Pancreas (tissue), 10 donors: ENCODE measurements at regions not wholly inside any gene's neighbourhood (a gene's known extent, or its start where the extent isn't known, plus 50 kb on each side); places are given as distances from the start of the nearest gene placed in this dataset.
"Not testable (repeated sequence)": the region's sequence is repeated elsewhere in the genome, so short reads cannot be mapped to it uniquely, and the experiment has no call there.

Source experiments
- ATAC-seq, 4 donors: fragments of 200-7000 bp; cut with Tn5 transposase; one replicate each; pipeline versions ENCODE4 v1.8.0 to v1.9.1; 2020; ENCODE audit warnings: mild to moderate bottlenecking in 4 of 4, moderate library complexity in 4 of 4
- DNase-seq, 6 donors: peaks; one replicate each; pipeline ENCODE4 v3.0.0-alpha.2; 2020
- FAIRE-seq: peaks from 2 replicates; lab custom pipeline; 2012; peaks lifted over from hg19 to GRCh38; lab: Jason Lieb, UNC
- H3K27ac ChIP-seq, 4 donors: fragments of 200-600 bp; sonication (generic); 1 replicate in 3 of 4; 2 replicates in 1 of 4; pipeline versions ENCODE4 v1.5.0 to v1.8.0; 2020
- H3K27me3 ChIP-seq, 4 donors: fragments of 200-600 bp; one replicate each; pipeline ENCODE4 v1.8.0; 2021
- H3K36me3 ChIP-seq, 3 donors: fragments of 200-600 bp; sonication (generic) in 1 of 3; one replicate each; pipeline versions ENCODE4 v1.5.0 to v1.8.0; 2020 to 2021
- H3K4me1 ChIP-seq, 3 donors: fragments of 200-600 bp; one replicate each; pipeline ENCODE4 v1.8.0; 2021
- H3K4me3 ChIP-seq, 4 donors: fragments of 200-600 bp; sonication (generic) in 2 of 4; one replicate each; pipeline versions ENCODE4 v1.5.0 to v1.8.0; 2020 to 2021
- H3K9me3 ChIP-seq, 4 donors: fragments of 200-600 bp; one replicate each; pipeline ENCODE4 v1.8.0; 2021
- WGBS, 2 donors: extraction: QIAGEN DNeasy Blood & Tissue Kit; methylation state at CpG; one replicate each; pipeline ENCODE4 v1.1.7; 2013; 5-methylcytosine and 5-hydroxymethylcytosine counted together
- intact Hi-C, 3 donors: fragments of 100-400 bp; cut with DNase I; formaldehyde crosslinking; loops; one replicate each; pipeline versions ENCODE4 v1.11.1 to v1.14.2; 2022
- TF ChIP-seq, protein P1 (sequence below), 4 donors: fragments of 200-600 bp; sonication (generic) in 3 of 4; IDR thresholded peaks; one replicate each; pipeline versions ENCODE4 v1.5.0 to v1.8.0; 2021; ENCODE audit warnings: antibody characterized with exemption in 4 of 4
- donor health status: healthy with polysubstance abuse.
- donor health status: DM: no; HTN: no; CAD: no; lungs with moderate emphysema.
- donor health status: DM: no; HTN: no; CAD: no.
- donor health status: control.
- donor health status: control.
- donor health status: Bipolar disorder and iron deficiency.
- donor health status: DM: yes; HTN: yes; CAD: no.
- donor health status: DM: no; HTN: no; CAD: no.
- donor health status: DM: no; HTN: no; CAD: no.
- donor health status: DM: yes; HTN: yes; CAD: no.

GRCh38 chr15:95075792-95076677, 844.7 kb downstream of the MCTP2 start:
- TF ChIP-seq, protein P1, sequence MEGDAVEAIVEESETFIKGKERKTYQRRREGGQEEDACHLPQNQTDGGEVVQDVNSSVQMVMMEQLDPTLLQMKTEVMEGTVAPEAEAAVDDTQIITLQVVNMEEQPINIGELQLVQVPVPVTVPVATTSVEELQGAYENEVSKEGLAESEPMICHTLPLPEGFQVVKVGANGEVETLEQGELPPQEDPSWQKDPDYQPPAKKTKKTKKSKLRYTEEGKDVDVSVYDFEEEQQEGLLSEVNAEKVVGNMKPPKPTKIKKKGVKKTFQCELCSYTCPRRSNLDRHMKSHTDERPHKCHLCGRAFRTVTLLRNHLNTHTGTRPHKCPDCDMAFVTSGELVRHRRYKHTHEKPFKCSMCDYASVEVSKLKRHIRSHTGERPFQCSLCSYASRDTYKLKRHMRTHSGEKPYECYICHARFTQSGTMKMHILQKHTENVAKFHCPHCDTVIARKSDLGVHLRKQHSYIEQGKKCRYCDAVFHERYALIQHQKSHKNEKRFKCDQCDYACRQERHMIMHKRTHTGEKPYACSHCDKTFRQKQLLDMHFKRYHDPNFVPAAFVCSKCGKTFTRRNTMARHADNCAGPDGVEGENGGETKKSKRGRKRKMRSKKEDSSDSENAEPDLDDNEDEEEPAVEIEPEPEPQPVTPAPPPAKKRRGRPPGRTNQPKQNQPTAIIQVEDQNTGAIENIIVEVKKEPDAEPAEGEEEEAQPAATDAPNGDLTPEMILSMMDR (IDR thresholded peaks at IDR 0.05) = no peak
- Histone ChIP-seq H3K27ac (no peak overlapping the region), H3K9me3 (no peaks in the 10 kb centered on the region), H3K27me3 (no peaks in the 10 kb centered on the region), H3K36me3 (no peaks in the 10 kb centered on the region), H3K4me3 (no peak overlapping the region), H3K4me1 (no peaks in the 10 kb centered on the region)
- 31 to 33% methylated on average over 13 of the region's 13 CpGs for WGBS, 2 donors
- FAIRE-seq (no peak), DNase-seq (no peak), ATAC-seq (no peak)
- intact Hi-C loops = no loop called here

- Histone ChIP-seq H3K27ac (no peak overlapping the region), H3K27me3 (no peaks in the 10 kb centered on the region), H3K4me3 (no peak overlapping the region), H3K9me3 (no peaks in the 10 kb centered on the region), H3K4me1 (no peaks in the 10 kb centered on the region), H3K36me3 (no peaks in the 10 kb centered on the region)
- intact Hi-C loops = no loop called here
- no peak for DNase-seq
- FAIRE-seq = no peak
- ATAC-seq = no peak
- TF ChIP-seq, protein P1 (IDR thresholded peaks at IDR 0.05) = no peak
Observed at GRCh38 chr15:95076678-95076990, 845.3 kb downstream of the MCTP2 start.

- FAIRE-seq = no peak
- intact Hi-C loops = no loop called here
- H3K27ac ChIP-seq = no peak overlapping the region
- ATAC-seq = no peak
- no peak overlapping the region for H3K4me3 ChIP-seq
- peaks cover 0 to 7% (median 0%) of the 10 kb centered on the region in 4 donors for H3K27me3 ChIP-seq
- DNase-seq = no peak
- no peaks in the 10 kb centered on the region for H3K4me1 ChIP-seq
- no peaks in the 10 kb centered on the region for H3K9me3 ChIP-seq
- TF ChIP-seq, protein P1 (IDR thresholded peaks at IDR 0.05) = no peak
- WGBS, 2 donors = 43 to 54% methylated on average over 2 of the region's 2 CpGs
- H3K36me3 ChIP-seq = no peaks in the 10 kb centered on the region
Observed at GRCh38 chr15:95078003-95078402, 846.6 kb downstream of the MCTP2 start.

- H3K9me3 ChIP-seq, DNase-seq, H3K27me3 ChIP-seq, intact Hi-C loops, H3K27ac ChIP-seq, ATAC-seq, H3K36me3 ChIP-seq, FAIRE-seq, H3K4me3 ChIP-seq, H3K4me1 ChIP-seq: not testable (repeated sequence)
- WGBS, 2 donors = 60 to 92% methylated on average over 1 of the region's 1 CpG
Observed at GRCh38 chr15:95080228-95080627, 848.9 kb downstream of the MCTP2 start.

GRCh38 chr15:95085056-95085455, 853.7 kb downstream of the MCTP2 start:
- ATAC-seq (no peak), FAIRE-seq (no peak), DNase-seq (no peak)
- Histone ChIP-seq H3K9me3 (no peaks in the 10 kb centered on the region), H3K4me1 (no peaks in the 10 kb centered on the region), H3K27me3 (peaks cover 0 to 7% (median 0%) of the 10 kb centered on the region in 4 donors), H3K27ac (no peak overlapping the region), H3K4me3 (no peak overlapping the region), H3K36me3 (no peaks in the 10 kb centered on the region)
- 64 to 71% methylated on average over 1 of the region's 1 CpG for WGBS, 2 donors
- TF ChIP-seq, protein P1 (IDR thresholded peaks at IDR 0.05) = no peak
- intact Hi-C loops = no loop called here
